KMS-11 (cell line): ENCODE measurements at regions not wholly inside any gene's neighbourhood (a gene's known extent, or its start where the extent isn't known, plus 50 kb on each side); places are given as distances from the start of the nearest gene placed in this dataset.

Source experiments
- H2AFZ ChIP-seq: fragments of 200-600 bp; sonication (generic); 2 replicates; pipeline ENCODE4 v1.6.1; 2016; ENCODE audit warnings: antibody characterized with exemption, mixed run types, low read depth
- H3K27ac ChIP-seq: fragments of 200-600 bp; sonication (generic); 2 replicates; pipeline ENCODE4 v1.6.1; 2016; ENCODE audit warnings: mild to moderate bottlenecking, mixed run types
- H3K27me3 ChIP-seq: fragments of 200-600 bp; sonication (generic); 2 replicates; pipeline ENCODE4 v1.6.1; 2017; ENCODE audit warnings: mild to moderate bottlenecking, low read depth, mixed run types, moderate library complexity; ENCODE audit not compliant: insufficient read depth
- H3K36me3 ChIP-seq: fragments of 200-600 bp; sonication (generic); 2 replicates; pipeline ENCODE4 v1.6.1; 2017; ENCODE audit warnings: mild to moderate bottlenecking, mixed run types; ENCODE audit not compliant: insufficient read depth
- H3K4me1 ChIP-seq: fragments of 200-600 bp; sonication (generic); 2 replicates; pipeline ENCODE4 v1.6.1; 2016; ENCODE audit warnings: mild to moderate bottlenecking, low read depth, mixed run types; ENCODE audit not compliant: poor library complexity, severe bottlenecking
- H3K4me2 ChIP-seq: fragments of 200-600 bp; sonication (generic); 2 replicates; pipeline ENCODE4 v1.7.0; 2016; ENCODE audit warnings: mild to moderate bottlenecking, mixed run types
- H3K4me3 ChIP-seq: fragments of 200-600 bp; sonication (generic); IDR thresholded peaks from 2 replicates; pipeline ENCODE4 v1.6.1; 2017; ENCODE audit warnings: low read depth, low read length, mixed read lengths; ENCODE audit not compliant: insufficient read depth
- H3K79me2 ChIP-seq: fragments of 200-600 bp; sonication (generic); 2 replicates; pipeline ENCODE4 v1.6.1; 2016; ENCODE audit warnings: low read depth, mixed run types; ENCODE audit not compliant: insufficient read depth
- H3K9ac ChIP-seq: fragments of 200-600 bp; sonication (generic); 2 replicates; pipeline ENCODE4 v1.6.1; 2016; ENCODE audit warnings: mild to moderate bottlenecking, mixed run types
- H4K20me1 ChIP-seq: fragments of 200-600 bp; sonication (generic); 2 replicates; pipeline ENCODE4 v1.6.1; 2016; ENCODE audit warnings: mild to moderate bottlenecking, mixed run types; ENCODE audit not compliant: insufficient read depth
- TF ChIP-seq, protein P1 (sequence below): fragments of 200-600 bp; sonication (generic); conservative IDR thresholded peaks from 2 replicates; pipeline ENCODE4 v1.6.1; 2017; ENCODE audit warnings: low read depth, mild to moderate bottlenecking, antibody characterized with exemption, low read length, moderate library complexity, mixed read lengths

DNA sequence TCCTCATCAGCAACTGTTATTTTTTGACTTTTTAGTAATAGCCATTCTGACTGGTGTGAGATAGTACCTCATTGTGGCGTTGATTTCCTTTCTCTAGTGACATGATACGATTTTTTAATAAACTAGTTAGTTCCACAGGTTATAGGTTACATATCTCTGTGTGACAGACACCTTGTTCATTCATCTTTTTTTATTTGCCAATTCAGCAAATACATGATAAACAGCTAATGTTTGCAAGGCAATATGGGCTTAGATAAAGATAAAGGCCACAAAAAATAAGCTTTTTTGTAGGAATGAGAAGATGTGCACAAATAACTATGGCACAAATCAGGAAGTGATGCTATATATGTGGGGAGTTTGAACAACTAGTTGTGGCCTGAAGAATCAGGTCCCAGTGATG is 366.8 kb downstream of the HLX start:
- Histone ChIP-seq H3K4me1 (no peaks in the 10 kb centered on the region), H3K36me3 (no peaks in the 10 kb centered on the region), H4K20me1 (no peaks in the 10 kb centered on the region), H3K27me3 (no peaks in the 10 kb centered on the region), H3K4me3 (no peak overlapping the region), H3K79me2 (no peaks in the 10 kb centered on the region), H3K27ac (no peak overlapping the region), H2AFZ (no peak overlapping the region), H3K4me2 (no peak overlapping the region), H3K9ac (no peak overlapping the region)
- TF ChIP-seq, protein P1, sequence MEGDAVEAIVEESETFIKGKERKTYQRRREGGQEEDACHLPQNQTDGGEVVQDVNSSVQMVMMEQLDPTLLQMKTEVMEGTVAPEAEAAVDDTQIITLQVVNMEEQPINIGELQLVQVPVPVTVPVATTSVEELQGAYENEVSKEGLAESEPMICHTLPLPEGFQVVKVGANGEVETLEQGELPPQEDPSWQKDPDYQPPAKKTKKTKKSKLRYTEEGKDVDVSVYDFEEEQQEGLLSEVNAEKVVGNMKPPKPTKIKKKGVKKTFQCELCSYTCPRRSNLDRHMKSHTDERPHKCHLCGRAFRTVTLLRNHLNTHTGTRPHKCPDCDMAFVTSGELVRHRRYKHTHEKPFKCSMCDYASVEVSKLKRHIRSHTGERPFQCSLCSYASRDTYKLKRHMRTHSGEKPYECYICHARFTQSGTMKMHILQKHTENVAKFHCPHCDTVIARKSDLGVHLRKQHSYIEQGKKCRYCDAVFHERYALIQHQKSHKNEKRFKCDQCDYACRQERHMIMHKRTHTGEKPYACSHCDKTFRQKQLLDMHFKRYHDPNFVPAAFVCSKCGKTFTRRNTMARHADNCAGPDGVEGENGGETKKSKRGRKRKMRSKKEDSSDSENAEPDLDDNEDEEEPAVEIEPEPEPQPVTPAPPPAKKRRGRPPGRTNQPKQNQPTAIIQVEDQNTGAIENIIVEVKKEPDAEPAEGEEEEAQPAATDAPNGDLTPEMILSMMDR, result no peak

DNA sequence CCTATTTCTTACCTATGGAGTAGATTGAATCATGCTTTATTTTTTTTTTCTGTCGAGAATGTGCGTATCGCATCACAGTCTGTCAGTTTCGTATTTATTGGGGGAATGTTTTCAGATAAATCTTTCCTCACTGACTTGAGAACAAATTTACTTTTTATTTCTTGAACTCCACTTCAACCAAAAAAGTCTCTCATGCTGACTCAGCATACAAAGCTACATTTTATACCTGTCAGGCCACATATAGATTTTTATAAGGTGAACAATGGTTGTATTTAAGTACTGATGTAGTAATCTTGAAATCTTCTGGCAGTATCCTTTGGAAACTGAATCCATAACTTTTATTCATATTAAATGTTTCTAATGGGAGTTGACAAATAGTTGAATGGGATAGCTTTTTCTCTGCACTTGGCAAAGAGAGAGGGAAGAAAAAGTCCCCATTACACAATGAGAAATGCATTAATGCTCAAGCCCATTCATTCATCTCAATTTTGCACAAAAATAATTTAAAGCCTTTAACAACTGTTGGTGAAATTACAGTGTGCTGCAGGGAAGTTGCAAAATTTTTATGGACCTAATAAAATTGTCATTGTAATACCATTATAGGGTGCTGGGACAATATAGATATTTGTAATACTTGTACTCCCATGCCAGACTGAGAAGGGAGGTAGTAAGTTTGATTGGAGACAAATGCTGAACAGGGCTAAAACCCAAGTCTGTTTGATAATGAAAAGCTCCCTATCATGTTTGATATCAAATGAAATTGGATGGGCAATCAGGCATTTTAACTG is 367.6 kb downstream of the HLX start:
- no peak overlapping the region for H3K4me2 ChIP-seq
- no peaks in the 10 kb centered on the region for H3K4me1 ChIP-seq
- no peak overlapping the region for H3K9ac ChIP-seq
- H3K79me2 ChIP-seq, result no peaks in the 10 kb centered on the region
- H3K27me3 ChIP-seq, result no peaks in the 10 kb centered on the region
- TF ChIP-seq, protein P1, result no peak
- no peak overlapping the region for H3K4me3 ChIP-seq
- H3K27ac ChIP-seq, result no peak overlapping the region
- H2AFZ ChIP-seq, result no peak overlapping the region
- no peaks in the 10 kb centered on the region for H3K36me3 ChIP-seq
- H4K20me1 ChIP-seq, result no peaks in the 10 kb centered on the region

DNA sequence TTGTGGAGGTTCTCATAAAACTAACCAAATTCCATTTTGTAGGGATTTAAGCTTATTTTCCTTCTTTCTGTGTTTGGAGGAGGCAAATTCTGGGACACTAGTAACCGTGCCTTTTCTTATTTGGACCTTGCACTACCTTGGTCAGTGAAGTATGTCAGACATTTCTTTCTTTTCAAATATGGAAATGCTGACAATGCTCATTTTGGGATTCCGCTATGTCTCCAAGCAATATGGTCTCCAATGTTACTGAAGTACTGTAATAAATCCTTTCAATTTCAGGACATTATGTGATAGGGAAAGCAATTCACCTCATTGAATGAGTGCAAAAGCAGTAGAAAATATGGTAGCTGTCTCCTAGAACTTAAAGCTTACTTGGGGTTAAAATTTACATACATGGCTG is 372.3 kb downstream of the HLX start:
- Histone ChIP-seq H3K36me3 (no peaks in the 10 kb centered on the region), H3K4me2 (no peak overlapping the region), H2AFZ (no peak overlapping the region), H4K20me1 (no peaks in the 10 kb centered on the region), H3K9ac (no peak overlapping the region), H3K4me1 (no peaks in the 10 kb centered on the region), H3K27ac (no peak overlapping the region), H3K79me2 (no peaks in the 10 kb centered on the region), H3K4me3 (no peak overlapping the region), H3K27me3 (no peaks in the 10 kb centered on the region)
- TF ChIP-seq, protein P1, result no peak

DNA sequence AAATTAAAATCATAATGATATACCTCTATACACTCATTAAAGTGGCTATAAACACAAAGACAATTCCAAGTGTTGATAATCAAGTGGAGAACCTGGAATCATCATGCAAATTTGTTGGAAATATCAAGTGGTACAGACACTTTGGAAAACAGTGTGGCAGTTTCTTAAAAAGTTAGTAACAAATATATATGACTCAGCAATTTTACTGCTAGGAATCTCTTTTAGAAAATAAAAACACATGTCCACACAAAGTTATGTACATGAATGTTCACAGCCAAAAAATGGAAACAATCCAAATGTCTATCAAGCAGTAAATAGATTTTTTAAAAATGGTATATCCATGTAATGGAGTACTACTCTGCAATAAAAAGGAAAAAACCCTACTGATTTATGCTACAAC is 375.6 kb downstream of the HLX start:
- Histone ChIP-seq H4K20me1 (no peaks in the 10 kb centered on the region), H3K27ac (no peak overlapping the region), H3K36me3 (no peaks in the 10 kb centered on the region), H3K4me3 (no peak overlapping the region), H3K4me1 (no peaks in the 10 kb centered on the region), H3K4me2 (no peak overlapping the region), H3K9ac (no peak overlapping the region), H3K27me3 (no peaks in the 10 kb centered on the region), H3K79me2 (no peaks in the 10 kb centered on the region), H2AFZ (no peak overlapping the region)
- TF ChIP-seq, protein P1, result no peak
